Smooth muscle cell (in vitro differentiated cells): ENCODE measurements at regions not wholly inside any gene's neighbourhood (a gene's known extent, or its start where the extent isn't known, plus 50 kb on each side); places are given as distances from the start of the nearest gene placed in this dataset.

Experiments used
- DNase-seq: peaks from one replicate; lab custom pipeline; 2025; ENCODE audit not compliant: unreplicated experiment; lab: John Stamatoyannopoulos, UW
- H2AFZ ChIP-seq: fragments of 200-600 bp; sonication (generic); 2 replicates; pipeline ENCODE4 v1.6.0; 2016; ENCODE audit warnings: antibody characterized with exemption, low read depth, mild to moderate bottlenecking
- H3F3A ChIP-seq: fragments of 200-600 bp; sonication (generic); 2 replicates; pipeline ENCODE4 v1.6.0; 2017; ENCODE audit warnings: antibody characterized with exemption, low read depth
- H3K27ac ChIP-seq: fragments of 200-600 bp; sonication (generic); 2 replicates; pipeline ENCODE4 v1.5.1; 2016; ENCODE audit warnings: low read depth, mild to moderate bottlenecking
- H3K27me3 ChIP-seq: fragments of 200-600 bp; sonication (generic); 2 replicates; pipeline ENCODE4 v1.6.1; 2016; ENCODE audit warnings: low read depth, mild to moderate bottlenecking
- H3K36me3 ChIP-seq: fragments of 200-600 bp; sonication (generic); 2 replicates; pipeline ENCODE4 v1.5.1; 2016; ENCODE audit warnings: low read depth
- H3K4me1 ChIP-seq: fragments of 200-600 bp; sonication (generic); 2 replicates; pipeline ENCODE4 v1.5.1; 2016; ENCODE audit warnings: low read depth
- H3K4me2 ChIP-seq: fragments of 200-600 bp; sonication (generic); 2 replicates; pipeline ENCODE4 v1.6.0; 2016; ENCODE audit warnings: mild to moderate bottlenecking
- H3K4me3 ChIP-seq: fragments of 200-600 bp; sonication (generic); 2 replicates; pipeline ENCODE4 v1.5.1; 2016; ENCODE audit warnings: mild to moderate bottlenecking
- H3K79me2 ChIP-seq: fragments of 200-600 bp; sonication (generic); 2 replicates; pipeline ENCODE4 v1.6.0; 2016; ENCODE audit warnings: low read depth, mild to moderate bottlenecking
- H3K9ac ChIP-seq: fragments of 200-600 bp; sonication (generic); 2 replicates; pipeline ENCODE4 v1.6.0; 2016; ENCODE audit warnings: low read depth
- H3K9me3 ChIP-seq: fragments of 200-600 bp; sonication (generic); replicated peaks from 2 replicates; pipeline ENCODE4 v1.5.1; 2016; ENCODE audit warnings: low read depth
- H4K20me1 ChIP-seq: fragments of 200-600 bp; sonication (generic); 2 replicates; pipeline ENCODE4 v1.6.0; 2016; ENCODE audit warnings: low read depth
- WGBS: methylation state at CpG from one replicate; pipeline ENCODE4 v1.1.7; 2016; ENCODE audit warnings: low lambda C conversion rate; 5-methylcytosine and 5-hydroxymethylcytosine counted together
- TF ChIP-seq, protein P1 (sequence below): fragments of 200-600 bp; sonication (generic); IDR thresholded peaks from 2 replicates; pipeline ENCODE4 v1.5.1; 2017; ENCODE audit warnings: borderline replicate concordance, mild to moderate bottlenecking, antibody characterized with exemption; ENCODE audit not compliant: insufficient read depth, poor library complexity, severe bottlenecking

DNA sequence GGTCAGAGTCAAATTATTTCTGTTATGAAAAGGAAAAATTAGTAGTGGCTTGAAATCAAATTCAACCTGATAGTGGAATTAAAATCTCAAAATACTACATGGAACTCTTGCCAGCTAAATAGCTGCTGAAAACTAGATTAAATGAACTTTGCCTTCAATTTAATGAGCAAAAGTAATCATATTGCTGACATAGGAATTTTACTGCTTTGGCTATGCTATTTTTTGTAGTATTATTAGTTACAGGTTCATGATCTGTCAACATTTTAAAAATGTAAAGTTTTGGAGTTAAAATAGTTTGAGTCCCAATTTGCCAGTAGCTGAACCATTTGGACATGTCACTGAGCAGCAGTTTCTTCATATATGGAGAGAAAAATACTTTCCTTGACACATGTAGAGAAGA is 81.4 kb downstream of the RERGL start:
- TF ChIP-seq, protein P1, sequence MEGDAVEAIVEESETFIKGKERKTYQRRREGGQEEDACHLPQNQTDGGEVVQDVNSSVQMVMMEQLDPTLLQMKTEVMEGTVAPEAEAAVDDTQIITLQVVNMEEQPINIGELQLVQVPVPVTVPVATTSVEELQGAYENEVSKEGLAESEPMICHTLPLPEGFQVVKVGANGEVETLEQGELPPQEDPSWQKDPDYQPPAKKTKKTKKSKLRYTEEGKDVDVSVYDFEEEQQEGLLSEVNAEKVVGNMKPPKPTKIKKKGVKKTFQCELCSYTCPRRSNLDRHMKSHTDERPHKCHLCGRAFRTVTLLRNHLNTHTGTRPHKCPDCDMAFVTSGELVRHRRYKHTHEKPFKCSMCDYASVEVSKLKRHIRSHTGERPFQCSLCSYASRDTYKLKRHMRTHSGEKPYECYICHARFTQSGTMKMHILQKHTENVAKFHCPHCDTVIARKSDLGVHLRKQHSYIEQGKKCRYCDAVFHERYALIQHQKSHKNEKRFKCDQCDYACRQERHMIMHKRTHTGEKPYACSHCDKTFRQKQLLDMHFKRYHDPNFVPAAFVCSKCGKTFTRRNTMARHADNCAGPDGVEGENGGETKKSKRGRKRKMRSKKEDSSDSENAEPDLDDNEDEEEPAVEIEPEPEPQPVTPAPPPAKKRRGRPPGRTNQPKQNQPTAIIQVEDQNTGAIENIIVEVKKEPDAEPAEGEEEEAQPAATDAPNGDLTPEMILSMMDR = no peak

DNA sequence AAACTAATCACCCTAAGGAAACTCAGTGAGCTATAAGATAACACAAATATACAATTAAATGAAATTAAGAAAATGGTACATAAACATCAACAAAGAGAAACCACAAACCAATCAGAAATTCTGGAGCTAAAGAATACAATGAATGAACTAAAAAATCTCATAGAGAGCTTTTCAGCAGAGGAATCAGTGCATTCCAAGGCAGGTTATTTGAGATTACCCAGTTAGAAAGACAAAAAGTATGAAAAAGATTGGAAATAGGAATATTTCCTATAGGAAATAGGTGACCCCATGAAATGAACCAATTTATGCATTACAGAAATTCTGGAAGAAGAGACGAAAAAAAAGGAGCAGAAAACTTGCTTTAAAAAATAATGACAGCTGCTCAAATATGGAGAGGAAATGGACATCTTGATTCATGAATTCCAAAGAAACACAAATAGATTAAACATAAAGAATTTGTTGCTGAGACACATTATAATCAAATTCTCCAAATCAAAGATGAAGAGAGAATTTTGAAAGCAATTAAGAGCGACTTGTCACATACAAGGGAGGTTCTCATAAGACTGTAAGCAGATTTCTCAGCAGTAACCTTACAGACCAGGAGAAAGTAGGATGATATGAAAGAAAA is 90.7 kb downstream of the RERGL start:
- TF ChIP-seq, protein P1 = no peak
- 76% methylated on average over 2 of the region's 2 CpGs for WGBS
- no peaks in the 10 kb centered on the region for H4K20me1 ChIP-seq
- no peak overlapping the region for H3K9ac ChIP-seq
- no peaks in the 10 kb centered on the region for H3K79me2 ChIP-seq
- no peak for DNase-seq
- H3F3A ChIP-seq = no peaks in the 10 kb centered on the region
- no peaks in the 10 kb centered on the region for H3K27me3 ChIP-seq
- no peaks in the 10 kb centered on the region for H3K4me1 ChIP-seq
- H3K4me3 ChIP-seq = no peak overlapping the region
- H3K36me3 ChIP-seq = no peaks in the 10 kb centered on the region
- no peak overlapping the region for H2AFZ ChIP-seq
- H3K27ac ChIP-seq = no peak overlapping the region
- no peaks in the 10 kb centered on the region for H3K9me3 ChIP-seq
- no peak overlapping the region for H3K4me2 ChIP-seq

More for the DNA sequence above, 81.4 kb downstream of the RERGL start:
- no peaks in the 10 kb centered on the region for H3K79me2 ChIP-seq
- H3K27me3 ChIP-seq = no peaks in the 10 kb centered on the region
- no peak overlapping the region for H3K4me3 ChIP-seq
- no peak overlapping the region for H3K9ac ChIP-seq
- DNase-seq = no peak
- no peaks in the 10 kb centered on the region for H3F3A ChIP-seq
- no peaks in the 10 kb centered on the region for H4K20me1 ChIP-seq
- H3K4me1 ChIP-seq = no peaks in the 10 kb centered on the region
- H3K36me3 ChIP-seq = no peaks in the 10 kb centered on the region
- H3K4me2 ChIP-seq = no peak overlapping the region
- no peaks in the 10 kb centered on the region for H3K9me3 ChIP-seq
- no peak overlapping the region for H2AFZ ChIP-seq
- no peak overlapping the region for H3K27ac ChIP-seq

DNA sequence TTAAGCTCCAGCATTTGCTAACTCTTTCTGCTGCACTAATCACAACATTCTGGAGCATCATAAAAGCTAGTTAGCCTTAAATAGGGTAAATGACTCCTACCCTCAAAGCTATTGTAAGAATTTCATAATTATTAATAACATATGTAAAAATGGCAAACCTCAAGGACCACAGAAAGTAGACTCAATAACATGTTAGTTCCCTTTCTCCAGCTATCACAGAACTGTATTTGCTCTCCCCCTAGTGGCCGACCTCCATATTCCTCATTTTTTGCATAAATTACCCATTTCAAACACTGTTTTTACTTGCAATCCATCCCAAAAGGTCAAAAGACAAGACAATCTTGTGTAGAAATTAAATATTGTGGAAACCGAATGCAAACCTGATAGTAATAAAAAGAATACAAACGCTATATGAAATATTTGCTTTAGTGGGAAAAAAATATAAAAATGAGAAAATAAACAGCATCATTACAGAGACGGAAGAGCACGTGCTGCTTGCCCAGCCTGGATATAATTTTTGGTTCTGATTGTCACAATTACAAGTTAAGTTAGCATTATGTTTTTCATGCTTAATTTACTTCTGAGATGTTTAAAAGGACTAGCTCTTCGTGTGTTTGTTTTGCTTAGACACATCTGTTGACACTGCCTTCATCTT is 97.9 kb downstream of the RERGL start:
- Histone ChIP-seq H3K27me3 (no peaks in the 10 kb centered on the region), H3K4me1 (no peaks in the 10 kb centered on the region), H3K9me3 (no peaks in the 10 kb centered on the region), H2AFZ (no peak overlapping the region), H3K4me2 (no peak overlapping the region), H3F3A (no peaks in the 10 kb centered on the region), H4K20me1 (no peaks in the 10 kb centered on the region), H3K36me3 (no peaks in the 10 kb centered on the region), H3K27ac (no peak overlapping the region), H3K79me2 (no peaks in the 10 kb centered on the region), H3K4me3 (no peak overlapping the region), H3K9ac (no peak overlapping the region)
- DNase-seq = no peak
- 36% methylated on average over 6 of the region's 6 CpGs for WGBS
- TF ChIP-seq, protein P1 = peak; percentile 92

DNA sequence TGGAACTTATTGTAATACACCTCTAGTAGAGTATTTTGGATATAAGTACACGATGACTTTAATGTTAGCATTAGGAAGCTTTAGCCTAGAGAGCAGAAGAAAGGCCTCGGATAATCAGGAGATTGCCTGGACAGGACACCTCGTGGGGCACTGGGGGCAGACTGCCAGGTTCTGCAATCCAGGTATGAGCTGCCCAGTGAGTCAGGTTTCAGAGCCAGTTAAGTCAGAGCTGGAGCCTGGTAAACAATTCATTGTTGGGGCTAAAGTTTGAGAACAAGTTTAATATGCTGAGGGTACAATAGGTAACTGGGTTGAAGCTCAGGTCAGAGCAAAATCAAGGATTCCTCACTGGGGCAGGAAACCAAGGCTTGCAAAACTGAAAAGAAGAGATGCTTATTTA is 107.4 kb downstream of the RERGL start:
- TF ChIP-seq, protein P1 = no peak
- no peak overlapping the region for H3K9ac ChIP-seq
- no peak overlapping the region for H2AFZ ChIP-seq
- H3K4me1 ChIP-seq = no peaks in the 10 kb centered on the region
- WGBS = 88% methylated on average over 3 of the region's 3 CpGs
- H3K27me3 ChIP-seq = peaks cover 6% of the 10 kb centered on the region
- no peak overlapping the region for H3K4me3 ChIP-seq
- no peak for DNase-seq
- H3K9me3 ChIP-seq = no peaks in the 10 kb centered on the region
- no peak overlapping the region for H3K27ac ChIP-seq
- H3K36me3 ChIP-seq = no peaks in the 10 kb centered on the region
- H3F3A ChIP-seq = no peaks in the 10 kb centered on the region
- H4K20me1 ChIP-seq = no peaks in the 10 kb centered on the region
- H3K79me2 ChIP-seq = no peaks in the 10 kb centered on the region
- H3K4me2 ChIP-seq = no peak overlapping the region
